GM12891 (cell line): ENCODE measurements at regions not wholly inside any gene's neighbourhood (a gene's known extent, or its start where the extent isn't known, plus 50 kb on each side); places are given as distances from the start of the nearest gene placed in this dataset.
"Not testable (repeated sequence)": the region's sequence is repeated elsewhere in the genome, so short reads cannot be mapped to it uniquely, and the experiment has no call there.

ENCODE experiments used
- DNase-seq: peaks from one replicate; pipeline ENCODE4 v3.0.0; 2011; ENCODE audit warnings: low spot score; ENCODE audit not compliant: insufficient read length
- FAIRE-seq: peaks from 2 replicates; lab custom pipeline; 2011; peaks lifted over from hg19 to GRCh38; lab: Jason Lieb, UNC
- PAX5 ChIP-seq: IDR thresholded peaks from 2 replicates; pipeline ENCODE4 v1.6.1; 2011; ENCODE audit warnings: low read length, moderate library complexity, mild to moderate bottlenecking; ENCODE audit not compliant: insufficient read depth, severe bottlenecking
- POLR2A ChIP-seq: IDR thresholded peaks from 2 replicates; pipeline ENCODE4 v1.6.1; 2011; ENCODE audit warnings: low read depth, low read length, control low read depth
- POLR2AphosphoS5 ChIP-seq: IDR thresholded peaks from 2 replicates; pipeline ENCODE4 v1.6.1; 2011; ENCODE audit warnings: low read depth, low read length, control low read depth
- POU2F2 ChIP-seq: IDR thresholded peaks from 2 replicates; pipeline ENCODE4 v1.6.1; 2011; ENCODE audit warnings: low read depth, mild to moderate bottlenecking, control low read depth, low read length, moderate library complexity
- SPI1 ChIP-seq: IDR thresholded peaks from 2 replicates; pipeline ENCODE4 v1.6.1; 2011; ENCODE audit warnings: low read depth, low read length, control low read depth
- TAF1 ChIP-seq: IDR thresholded peaks from 2 replicates; pipeline ENCODE4 v1.6.1; 2011; ENCODE audit warnings: low read depth, low read length, control low read depth

DNA sequence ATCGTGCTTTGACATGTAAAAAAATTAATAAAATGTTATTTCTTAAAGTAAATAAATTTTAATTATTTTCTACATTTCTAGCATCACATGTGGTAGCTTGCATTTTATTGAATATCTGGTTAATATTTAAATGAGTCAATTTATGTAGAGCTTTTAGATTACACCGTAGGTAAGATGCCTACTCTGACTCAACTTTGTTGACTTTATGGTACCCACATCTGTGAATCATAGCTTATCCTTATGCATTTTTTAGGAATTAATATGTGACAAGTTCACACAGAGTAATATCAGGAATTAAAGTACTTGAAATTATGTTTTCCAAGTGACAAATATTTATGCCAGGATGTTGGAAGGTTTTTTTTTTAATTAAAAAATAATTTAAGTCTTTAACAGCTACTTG, 120.7 kb downstream of the LEPR start:
- no peak for TF ChIP-seq POLR2A
- TF ChIP-seq POLR2AphosphoS5 = no peak
- TF ChIP-seq POU2F2 = no peak
- TF ChIP-seq TAF1 = no peak
- DNase-seq = no peak
- no peak for FAIRE-seq

DNA sequence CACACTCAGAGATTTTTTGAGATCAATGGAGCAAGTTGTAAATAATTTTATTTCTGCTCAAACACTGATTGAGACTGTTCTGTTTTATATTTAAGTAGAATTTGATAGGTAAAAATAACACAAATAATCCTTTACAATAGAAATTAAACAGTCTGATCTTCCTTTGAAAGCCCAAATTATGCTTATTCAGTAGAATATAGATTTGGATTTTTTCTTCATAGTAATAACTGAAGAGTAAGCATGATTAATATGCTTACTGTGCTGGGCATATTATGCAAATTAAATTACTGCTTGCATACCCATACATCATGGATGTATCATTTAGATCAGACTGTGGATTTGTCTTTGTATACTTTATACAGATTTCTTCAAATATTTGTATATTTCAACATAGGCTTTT, 121.4 kb downstream of the LEPR start:
- FAIRE-seq = no peak
- TF ChIP-seq SPI1 (no peak), POU2F2 (no peak), POLR2AphosphoS5 (no peak), POLR2A (no peak), TAF1 (no peak), PAX5 (no peak)
- no peak for DNase-seq

DNA sequence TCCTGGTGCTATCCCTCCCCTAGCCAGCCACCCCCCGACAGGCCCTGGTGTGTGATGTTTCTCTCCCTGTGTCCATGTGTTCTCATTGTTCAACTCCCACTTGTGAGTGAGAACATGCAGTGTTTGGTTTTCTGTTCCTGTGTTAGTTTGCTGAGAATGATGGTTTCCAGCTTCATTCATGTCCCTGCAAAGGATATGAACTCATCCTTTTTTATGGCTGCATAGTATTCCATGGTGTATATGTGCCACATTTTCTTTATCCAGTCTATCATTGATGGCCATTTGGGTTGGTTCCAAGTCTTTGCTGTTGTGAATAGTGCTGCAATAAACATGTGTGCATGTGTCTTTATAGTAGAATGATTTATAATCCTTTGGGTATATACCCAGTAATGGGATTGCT, 122.1 kb downstream of the LEPR start:
- FAIRE-seq, DNase-seq: not testable (repeated sequence)

- not testable (repeated sequence) for FAIRE-seq, DNase-seq
Observed at GRCh38 chr1:65550306-65551010, 130.0 kb downstream of the LEPR start.

GRCh38 chr1:65552484-65552883, 132.0 kb downstream of the LEPR start:
- DNase-seq, FAIRE-seq: not testable (repeated sequence)

- not testable (repeated sequence) for FAIRE-seq, DNase-seq
Observed at GRCh38 chr1:65554086-65554764, 133.8 kb downstream of the LEPR start.

DNA sequence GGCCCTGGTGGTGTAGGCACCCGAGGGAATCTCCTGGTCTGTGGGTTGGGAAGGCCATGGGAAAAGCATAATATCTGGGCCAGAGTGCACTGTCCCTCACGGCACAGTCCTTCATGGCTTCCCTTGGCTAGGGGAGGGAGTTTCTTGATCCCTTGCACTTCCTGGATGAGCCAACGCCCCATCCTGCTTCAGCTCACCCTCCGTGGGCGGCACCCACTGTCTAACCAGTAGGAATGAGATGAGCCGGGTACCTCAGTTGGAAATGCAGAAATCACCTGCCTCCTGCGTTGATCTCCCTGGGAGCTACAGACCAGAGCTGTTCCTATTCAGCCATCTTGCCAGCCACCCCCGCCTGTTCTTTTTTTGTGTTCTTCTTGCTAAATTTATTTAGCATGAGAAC, 134.4 kb downstream of the LEPR start:
- no peak for FAIRE-seq
- TF ChIP-seq POU2F2 (no peak), POLR2AphosphoS5 (no peak), SPI1 (no peak), POLR2A (no peak), PAX5 (no peak), TAF1 (no peak)
- DNase-seq = no peak

- no peak for DNase-seq
- TF ChIP-seq POLR2AphosphoS5 = no peak
- TF ChIP-seq POLR2A = no peak
- no peak for TF ChIP-seq SPI1
- no peak for TF ChIP-seq TAF1
- TF ChIP-seq PAX5 = no peak
- no peak for TF ChIP-seq POU2F2
- FAIRE-seq = no peak
Observed at GRCh38 chr1:65558215-65558614, 137.7 kb downstream of the LEPR start.

- FAIRE-seq (no peak), DNase-seq (no peak)
- no peak for TF ChIP-seq POU2F2
- no peak for TF ChIP-seq POLR2AphosphoS5
- TF ChIP-seq TAF1 = no peak
- TF ChIP-seq SPI1 = no peak
- no peak for TF ChIP-seq POLR2A
- TF ChIP-seq PAX5 = no peak
Observed at GRCh38 chr1:65564493-65564892, 144.0 kb downstream of the LEPR start.

- no peak for DNase-seq
- TF ChIP-seq POU2F2 (no peak), POLR2AphosphoS5 (no peak), SPI1 (no peak), PAX5 (no peak)
- no peak for FAIRE-seq
Observed at GRCh38 chr1:65568285-65568684, 147.8 kb downstream of the LEPR start.

- DNase-seq (no peak), FAIRE-seq (no peak)
- TF ChIP-seq SPI1 (no peak), TAF1 (no peak)
Observed at GRCh38 chr1:65572701-65573421, 152.4 kb downstream of the LEPR start.
